Liver (tissue), 3 donors: ENCODE measurements at regions not wholly inside any gene's neighbourhood (a gene's known extent, or its start where the extent isn't known, plus 50 kb on each side); places are given as distances from the start of the nearest gene placed in this dataset.

ENCODE experiments used
- HNF4G ChIP-seq: IDR thresholded peaks from 2 replicates; pipeline ENCODE4 v1.6.1; 2016; ENCODE audit warnings: antibody characterized with exemption
- JUND ChIP-seq, 2 donors: IDR thresholded peaks; 2 replicates each; pipeline ENCODE4 v1.6.1; 2016; ENCODE audit warnings: antibody characterized with exemption in 2 of 2
- MAX ChIP-seq: IDR thresholded peaks from 2 replicates; pipeline ENCODE4 v1.6.1; 2016; ENCODE audit warnings: antibody characterized with exemption
- RXRA ChIP-seq, 2 donors: IDR thresholded peaks; 2 replicates each; pipeline ENCODE4 v1.6.1; 2017 to 2018; ENCODE audit warnings: antibody characterized with exemption in 2 of 2, mild to moderate bottlenecking in 1 of 2
- SP1 ChIP-seq: IDR thresholded peaks from 2 replicates; pipeline ENCODE4 v1.6.1; 2018; ENCODE audit warnings: antibody characterized with exemption, mild to moderate bottlenecking
- TF ChIP-seq, protein P1 (sequence below): fragments of 150-350 bp; IDR thresholded peaks from 2 replicates; pipeline ENCODE4 v1.5.1; 2017; ENCODE audit warnings: improper control_type of control experiment, low read depth, low read length; ENCODE audit not compliant: missing input control
- TF ChIP-seq, protein P2 (sequence below): IDR thresholded peaks from 2 replicates; pipeline ENCODE4 v1.6.1; 2016; ENCODE audit warnings: antibody characterized with exemption
- donor health status: healthy.
- donor health status: healthy.

DNA sequence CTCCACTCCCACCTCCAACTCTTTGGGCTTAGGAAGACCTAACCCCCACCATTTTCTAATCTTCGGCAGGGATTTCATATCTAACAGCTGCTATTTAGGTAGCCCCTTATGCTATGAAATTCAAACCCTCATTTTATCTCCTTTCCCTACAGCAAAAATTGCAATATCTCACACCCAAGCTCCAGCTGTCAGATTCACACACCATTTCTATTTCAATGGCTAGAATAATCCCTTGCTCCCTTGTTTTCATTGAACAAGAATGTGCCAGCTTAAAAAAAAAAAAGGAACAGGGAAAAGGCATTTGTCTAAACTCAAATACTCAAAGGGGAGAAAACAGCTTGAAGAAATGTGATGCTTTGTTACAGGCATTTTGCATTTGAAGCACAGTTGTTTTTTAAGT is 850.6 kb upstream of the ACVR2A start:
- TF ChIP-seq, protein P1, sequence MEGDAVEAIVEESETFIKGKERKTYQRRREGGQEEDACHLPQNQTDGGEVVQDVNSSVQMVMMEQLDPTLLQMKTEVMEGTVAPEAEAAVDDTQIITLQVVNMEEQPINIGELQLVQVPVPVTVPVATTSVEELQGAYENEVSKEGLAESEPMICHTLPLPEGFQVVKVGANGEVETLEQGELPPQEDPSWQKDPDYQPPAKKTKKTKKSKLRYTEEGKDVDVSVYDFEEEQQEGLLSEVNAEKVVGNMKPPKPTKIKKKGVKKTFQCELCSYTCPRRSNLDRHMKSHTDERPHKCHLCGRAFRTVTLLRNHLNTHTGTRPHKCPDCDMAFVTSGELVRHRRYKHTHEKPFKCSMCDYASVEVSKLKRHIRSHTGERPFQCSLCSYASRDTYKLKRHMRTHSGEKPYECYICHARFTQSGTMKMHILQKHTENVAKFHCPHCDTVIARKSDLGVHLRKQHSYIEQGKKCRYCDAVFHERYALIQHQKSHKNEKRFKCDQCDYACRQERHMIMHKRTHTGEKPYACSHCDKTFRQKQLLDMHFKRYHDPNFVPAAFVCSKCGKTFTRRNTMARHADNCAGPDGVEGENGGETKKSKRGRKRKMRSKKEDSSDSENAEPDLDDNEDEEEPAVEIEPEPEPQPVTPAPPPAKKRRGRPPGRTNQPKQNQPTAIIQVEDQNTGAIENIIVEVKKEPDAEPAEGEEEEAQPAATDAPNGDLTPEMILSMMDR: no peak
- TF ChIP-seq RXRA (IDR thresholded peaks at IDR 0.05): no peak
- no peak for TF ChIP-seq MAX
- TF ChIP-seq, protein P2, sequence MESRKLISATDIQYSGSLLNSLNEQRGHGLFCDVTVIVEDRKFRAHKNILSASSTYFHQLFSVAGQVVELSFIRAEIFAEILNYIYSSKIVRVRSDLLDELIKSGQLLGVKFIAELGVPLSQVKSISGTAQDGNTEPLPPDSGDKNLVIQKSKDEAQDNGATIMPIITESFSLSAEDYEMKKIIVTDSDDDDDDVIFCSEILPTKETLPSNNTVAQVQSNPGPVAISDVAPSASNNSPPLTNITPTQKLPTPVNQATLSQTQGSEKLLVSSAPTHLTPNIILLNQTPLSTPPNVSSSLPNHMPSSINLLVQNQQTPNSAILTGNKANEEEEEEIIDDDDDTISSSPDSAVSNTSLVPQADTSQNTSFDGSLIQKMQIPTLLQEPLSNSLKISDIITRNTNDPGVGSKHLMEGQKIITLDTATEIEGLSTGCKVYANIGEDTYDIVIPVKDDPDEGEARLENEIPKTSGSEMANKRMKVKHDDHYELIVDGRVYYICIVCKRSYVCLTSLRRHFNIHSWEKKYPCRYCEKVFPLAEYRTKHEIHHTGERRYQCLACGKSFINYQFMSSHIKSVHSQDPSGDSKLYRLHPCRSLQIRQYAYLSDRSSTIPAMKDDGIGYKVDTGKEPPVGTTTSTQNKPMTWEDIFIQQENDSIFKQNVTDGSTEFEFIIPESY: no peak
- TF ChIP-seq JUND (IDR thresholded peaks at IDR 0.05): no peak
- no peak for TF ChIP-seq SP1
- TF ChIP-seq HNF4G: no peak
